ENCODE measurements at regions not wholly inside any gene's neighbourhood (a gene's known extent, or its start where the extent isn't known, plus 50 kb on each side); places are given as distances from the start of the nearest gene placed in this dataset.

GRCh38 chr11:50394017-50394416 is 361.3 kb downstream of the OR4C45 start:
- TF ChIP-seq EZH2phosphoT487 (IDR thresholded peaks at IDR 0.05; ENCODE audit: insufficient read depth, low read depth) (no peak), EZH2 (IDR thresholded peaks at IDR 0.05; ENCODE audit: insufficient read depth, poor library complexity, severe bottlenecking) (no peak)

All from GM23248 (cell line).